IMR-90 (cell line): ENCODE measurements at regions not wholly inside any gene's neighbourhood (a gene's known extent, or its start where the extent isn't known, plus 50 kb on each side); places are given as distances from the start of the nearest gene placed in this dataset.

Experiments used
- ATAC-seq: fragments of 200-7000 bp; cut with Tn5 transposase; 2 replicates; pipeline ENCODE4 v1.9.1; 2020; ENCODE audit warnings: low read depth, mild to moderate bottlenecking, moderate library complexity
- BruUV-seq: library from RNA; stranded (reverse); fragments of 400-500 nt; replicated peaks from 2 replicates; lab custom pipeline; 2021; lab: Mats Ljungman, UMichigan
- CTCF ChIA-PET: fragments of 300-600 bp; formaldehyde crosslinking; extraction: SDS; loops from one replicate; lab custom pipeline; 2021; ENCODE audit warnings: antibody characterized with exemption; lab: Yijun Ruan, JAX
- POLR2A ChIA-PET: fragments of 300-600 bp; sonication (Branson Sonifier 250); formaldehyde crosslinking; loops from one replicate; lab custom pipeline; 2022; ENCODE audit warnings: antibody characterized with exemption; ENCODE audit not compliant: unreplicated experiment; lab: Charles Lee
- DNase-seq: peaks from one replicate; pipeline ENCODE4 v3.0.0; 2013
- H2AFZ ChIP-seq: replicated peaks from 2 replicates; pipeline ENCODE3; 2013; ENCODE audit warnings: low read length, mild to moderate bottlenecking; ENCODE audit not compliant: poor library complexity
- H2AK5ac ChIP-seq: 2 replicates; pipeline ENCODE4 v1.6.1; 2013; ENCODE audit warnings: low read depth, low read length, inconsistent platforms
- H2AK9ac ChIP-seq: replicated peaks from 2 replicates; pipeline ENCODE3; 2013; ENCODE audit warnings: mild to moderate bottlenecking, low read depth, low read length, moderate library complexity; ENCODE audit not compliant: poor library complexity
- H2BK120ac ChIP-seq: 2 replicates; pipeline ENCODE4 v1.6.1; 2013; ENCODE audit warnings: low read depth, low read length, inconsistent platforms
- H2BK15ac ChIP-seq: 3 replicates; pipeline ENCODE4 v1.6.1; 2013; ENCODE audit warnings: low read depth, low read length, inconsistent platforms
- H2BK20ac ChIP-seq: 2 replicates; pipeline ENCODE4 v1.6.1; 2013; ENCODE audit warnings: low read depth, mild to moderate bottlenecking, inconsistent platforms, low read length, moderate library complexity
- H2BK5ac ChIP-seq: 2 replicates; pipeline ENCODE4 v1.6.1; 2013; ENCODE audit warnings: mild to moderate bottlenecking, low read depth, low read length, inconsistent platforms; ENCODE audit not compliant: poor library complexity, severe bottlenecking
- H3K14ac ChIP-seq: replicated peaks from 2 replicates; pipeline ENCODE4 v1.6.1; 2013; ENCODE audit warnings: low read depth, low read length, inconsistent platforms
- H3K18ac ChIP-seq: 2 replicates; pipeline ENCODE4 v1.6.1; 2013; ENCODE audit warnings: low read depth, low read length, control low read depth
- H3K23ac ChIP-seq: 2 replicates; pipeline ENCODE4 v1.6.1; 2013; ENCODE audit warnings: low read depth, low read length, inconsistent platforms
- H3K27ac ChIP-seq: 2 replicates; pipeline ENCODE4 v1.5.1; 2013; ENCODE audit warnings: mild to moderate bottlenecking, control low read depth, low read length; ENCODE audit not compliant: insufficient read depth
- H3K27me3 ChIP-seq: 2 replicates; pipeline ENCODE4 v1.6.1; 2013; ENCODE audit warnings: low read length; ENCODE audit not compliant: control insufficient read depth, insufficient read depth
- H3K36me3 ChIP-seq: 2 replicates; pipeline ENCODE4 v1.6.1; 2013; ENCODE audit warnings: low read length, mixed read lengths; ENCODE audit not compliant: control insufficient read depth, insufficient read depth
- H3K4ac ChIP-seq: 2 replicates; pipeline ENCODE4 v1.6.1; 2013; ENCODE audit warnings: low read depth, low read length, inconsistent platforms
- H3K4me1 ChIP-seq: 2 replicates; pipeline ENCODE4 v1.6.1; 2013; ENCODE audit warnings: low read length, mixed read lengths; ENCODE audit not compliant: control insufficient read depth, insufficient read depth
- H3K4me2 ChIP-seq: 2 replicates; pipeline ENCODE4 v1.6.1; 2013; ENCODE audit warnings: low read depth, mild to moderate bottlenecking, control low read depth, low read length, moderate library complexity
- H3K4me3 ChIP-seq: 2 replicates; pipeline ENCODE4 v1.5.1; 2013; ENCODE audit warnings: low read depth, mild to moderate bottlenecking, control low read depth, low read length, moderate library complexity; ENCODE audit not compliant: insufficient read depth
- H3K56ac ChIP-seq: 2 replicates; pipeline ENCODE4 v1.6.1; 2013; ENCODE audit warnings: low read length, inconsistent platforms; ENCODE audit not compliant: insufficient read depth; ENCODE audit errors: extremely low read depth
- H3K79me1 ChIP-seq, 2 experiments: 2 replicates each; pipeline ENCODE4 v1.6.1; 2013; ENCODE audit warnings: low read length in 2 of 2, inconsistent platforms in 1 of 2, low read depth in 1 of 2
- H3K9ac ChIP-seq: 2 replicates; pipeline ENCODE4 v1.6.1; 2013; ENCODE audit warnings: low read depth, low read length, control low read depth
- H3K9me1 ChIP-seq: 2 replicates; pipeline ENCODE4 v1.6.1; 2013; ENCODE audit warnings: low read length, inconsistent platforms; ENCODE audit not compliant: insufficient read depth
- H3K9me3 ChIP-seq: 2 replicates; pipeline ENCODE4 v1.6.1; 2013; ENCODE audit warnings: low read length; ENCODE audit not compliant: control insufficient read depth, insufficient read depth
- H4K20me1 ChIP-seq: 2 replicates; pipeline ENCODE4 v1.6.1; 2013; ENCODE audit warnings: low read length, inconsistent platforms; ENCODE audit not compliant: insufficient read depth
- H4K5ac ChIP-seq: 2 replicates; pipeline ENCODE4 v1.6.1; 2013; ENCODE audit warnings: mild to moderate bottlenecking, low read depth, low read length, control low read depth
- H4K8ac ChIP-seq, 2 experiments: 2 replicates each; pipeline ENCODE4 v1.6.1; 2013; ENCODE audit warnings: low read depth in 2 of 2, low read length in 2 of 2, control low read depth in 1 of 2, inconsistent platforms in 1 of 2
- H4K91ac ChIP-seq: 2 replicates; pipeline ENCODE4 v1.6.1; 2013; ENCODE audit warnings: low read depth, low read length, inconsistent platforms; ENCODE audit not compliant: insufficient read depth
- BHLHE40 ChIP-seq: fragments of 150-350 bp; IDR thresholded peaks from 2 replicates; pipeline ENCODE4 v1.6.1; 2016; ENCODE audit warnings: mild to moderate bottlenecking, low read depth, low read length
- CHD1 ChIP-seq: IDR thresholded peaks from 2 replicates; pipeline ENCODE4 v1.6.1; 2012; ENCODE audit warnings: low read depth, low read length, improper control_type of control experiment
- CTCF ChIP-seq: conservative IDR thresholded peaks from 2 replicates; pipeline ENCODE4 v1.5.1; 2012; ENCODE audit warnings: mild to moderate bottlenecking, low read depth, low read length, improper control_type of control experiment
- ELK1 ChIP-seq: fragments of 150-350 bp; IDR thresholded peaks from 2 replicates; pipeline ENCODE4 v1.6.1; 2016; ENCODE audit warnings: low read depth, mild to moderate bottlenecking, low read length, moderate library complexity, borderline replicate concordance
- FOS ChIP-seq: fragments of 150-350 bp; IDR thresholded peaks from 2 replicates; pipeline ENCODE4 v1.6.1; 2016; ENCODE audit warnings: low read depth, low read length
- MAFK ChIP-seq: IDR thresholded peaks from 2 replicates; pipeline ENCODE4 v1.6.1; 2012; ENCODE audit warnings: low read depth, low read length, improper control_type of control experiment
- MAZ ChIP-seq: IDR thresholded peaks from 2 replicates; pipeline ENCODE4 v1.6.1; 2012; ENCODE audit warnings: low read depth, mild to moderate bottlenecking, low read length, improper control_type of control experiment, moderate library complexity, borderline replicate concordance
- MXI1 ChIP-seq: IDR thresholded peaks from 2 replicates; pipeline ENCODE4 v1.6.1; 2012; ENCODE audit warnings: low read depth, mild to moderate bottlenecking, low read length, moderate library complexity, borderline replicate concordance
- POLR2A ChIP-seq: IDR thresholded peaks from 2 replicates; pipeline ENCODE4 v1.6.1; 2012; ENCODE audit warnings: mild to moderate bottlenecking, low read depth, low read length
- RAD21 ChIP-seq: IDR thresholded peaks from 2 replicates; pipeline ENCODE4 v1.6.1; 2012; ENCODE audit warnings: low read length, improper control_type of control experiment
- RCOR1 ChIP-seq: IDR thresholded peaks from 2 replicates; pipeline ENCODE4 v1.6.1; 2012; ENCODE audit warnings: mild to moderate bottlenecking, low read length, improper control_type of control experiment; ENCODE audit not compliant: insufficient replicate concordance
- RFX5 ChIP-seq: IDR thresholded peaks from 2 replicates; pipeline ENCODE4 v1.8.0; 2012; ENCODE audit warnings: low read depth, mild to moderate bottlenecking, low read length, moderate library complexity
- SMC3 ChIP-seq: fragments of 150-350 bp; IDR thresholded peaks from 2 replicates; pipeline ENCODE4 v1.6.1; 2016; ENCODE audit warnings: low read depth, mild to moderate bottlenecking, antibody characterized with exemption, low read length, moderate library complexity
- WGBS, 2 experiments: methylation state at CpG; one replicate each; pipeline versions ENCODE4 v1.1.5 to v1.1.7; 2013; ENCODE audit warnings: missing lambda C conversion rate in 2 of 2; ENCODE audit not compliant: insufficient read length in 1 of 2; ENCODE audit errors: extremely low coverage in 2 of 2; 5-methylcytosine and 5-hydroxymethylcytosine counted together
- dilution Hi-C: fragments of 300-500 bp; cut with HindIII; formaldehyde crosslinking; loops from one replicate; pipeline ENCODE4 v1.14.3; 2018; ENCODE audit warnings: low sequenced_read_pairs; ENCODE audit not compliant: unreplicated experiment
- in situ Hi-C: fragments of 300-500 bp; cut with MboI; formaldehyde crosslinking; loops from 3 replicates; pipeline ENCODE4 v1.14.3; 2019; ENCODE audit warnings: low sequenced_read_pairs, inconsistent platforms, mixed read lengths
- intact Hi-C: fragments of 100-400 bp; cut with micrococcal nuclease; formaldehyde crosslinking; loops from 2 replicates; pipeline ENCODE4 v1.10.0; 2022
- TF ChIP-seq, protein P1 (sequence below): fragments of 150-350 bp; IDR thresholded peaks from 2 replicates; pipeline ENCODE4 v1.6.1; 2017; ENCODE audit warnings: mild to moderate bottlenecking, antibody characterized with exemption, low read length, low read depth

DNA sequence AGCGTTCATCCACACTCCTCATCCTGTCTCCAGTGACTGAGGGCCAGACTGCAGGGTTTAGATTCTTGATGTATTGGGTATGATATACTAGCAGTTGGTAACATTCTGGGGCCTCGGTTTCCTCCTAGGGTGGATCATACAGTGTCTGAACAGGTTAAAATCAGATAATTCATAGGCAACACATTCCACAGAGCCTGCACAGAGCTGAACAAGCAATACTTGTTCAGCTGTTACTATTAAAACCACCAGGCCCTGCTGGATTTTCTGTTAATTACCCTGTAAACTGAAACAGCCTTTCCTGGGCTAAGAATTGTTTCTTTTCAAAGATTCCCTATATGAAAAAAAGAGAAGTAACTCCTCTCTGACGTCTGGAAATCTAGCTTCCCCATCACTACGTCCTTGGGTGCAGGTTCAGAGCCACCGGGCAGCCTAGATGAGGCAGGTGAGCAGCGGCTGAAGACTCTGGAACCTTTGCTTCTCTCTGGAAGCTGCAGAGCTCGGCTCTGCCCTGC lies 1313.5 kb upstream of the WWC1 start:
- no peaks in the 10 kb centered on the region for H4K20me1 ChIP-seq
- dilution Hi-C loops, result no loop called here

More for the DNA sequence above, 1313.5 kb upstream of the WWC1 start:
- Histone ChIP-seq H3K4me3 (no peak overlapping the region), H2AFZ (no peak overlapping the region), H2BK15ac (no peak overlapping the region), H3K4me2 (no peak overlapping the region; the same call in 1 of the 2 replicates), H2BK5ac (no peak overlapping the region), H3K4me1 (no peaks in the 10 kb centered on the region), H3K9me1 (no peaks in the 10 kb centered on the region), H4K91ac (no peak overlapping the region), H3K56ac (no peak overlapping the region), H3K23ac (no peak overlapping the region), H2AK5ac (no peak overlapping the region), H3K9ac (no peak overlapping the region), H3K27me3 (no peaks in the 10 kb centered on the region), H3K36me3 (no peaks in the 10 kb centered on the region), H3K27ac (no peak overlapping the region), H2BK120ac (no peak overlapping the region), H4K8ac (no peak overlapping the region), H2AK9ac (no peak overlapping the region), H3K14ac (no peak overlapping the region), H3K79me1 (no peaks in the 10 kb centered on the region), H3K9me3 (no peaks in the 10 kb centered on the region), H2BK20ac (no peak overlapping the region), H3K18ac (no peak overlapping the region), H3K4ac (no peak overlapping the region), H4K5ac (no peak overlapping the region)
- DNase-seq (no peak), ATAC-seq (no peak)
- intact Hi-C loops, result no loop called here
- ChIA-PET CTCF (no interaction called here), POLR2A (no interaction called here)
- TF ChIP-seq CHD1 (no peak), MXI1 (no peak), RAD21 (no peak), POLR2A (no peak), MAFK (no peak), RCOR1 (no peak), ELK1 (no peak), CTCF (no peak), RFX5 (no peak), BHLHE40 (no peak), MAZ (no peak), FOS (no peak), SMC3 (no peak)
- TF ChIP-seq, protein P1, sequence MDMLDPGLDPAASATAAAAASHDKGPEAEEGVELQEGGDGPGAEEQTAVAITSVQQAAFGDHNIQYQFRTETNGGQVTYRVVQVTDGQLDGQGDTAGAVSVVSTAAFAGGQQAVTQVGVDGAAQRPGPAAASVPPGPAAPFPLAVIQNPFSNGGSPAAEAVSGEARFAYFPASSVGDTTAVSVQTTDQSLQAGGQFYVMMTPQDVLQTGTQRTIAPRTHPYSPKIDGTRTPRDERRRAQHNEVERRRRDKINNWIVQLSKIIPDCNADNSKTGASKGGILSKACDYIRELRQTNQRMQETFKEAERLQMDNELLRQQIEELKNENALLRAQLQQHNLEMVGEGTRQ, result no peak
- no TSS peak for BruUV-seq
- in situ Hi-C loops, result no loop called here
- 67% methylated on average over 2 of the region's 7 CpGs; no CpG with 5 or more reads in 1 of the 2 experiments for WGBS, 2 experiments
